HEK293T (cell line): ENCODE measurements at regions not wholly inside any gene's neighbourhood (a gene's known extent, or its start where the extent isn't known, plus 50 kb on each side); places are given as distances from the start of the nearest gene placed in this dataset.

Experiments
- CTCF ChIA-PET: fragments of 350-600 bp; formaldehyde crosslinking; extraction: SDS; loops from one replicate; lab custom pipeline; 2021; ENCODE audit warnings: antibody characterized with exemption, inconsistent platforms; lab: Yijun Ruan, JAX
- POLR2A ChIA-PET: fragments of 350-600 bp; formaldehyde crosslinking; extraction: SDS; loops from one replicate; lab custom pipeline; 2020; ENCODE audit warnings: antibody characterized with exemption, inconsistent platforms; lab: Yijun Ruan, JAX
- DNase-seq: peaks from one replicate; pipeline ENCODE4 v3.0.0; 2012; ENCODE audit warnings: mixed read lengths; ENCODE audit errors: extremely low spot score
- ARNT ChIP-seq: fragments of 450-650 bp; IDR thresholded peaks from 2 replicates; pipeline ENCODE4 v1.6.1; 2017; ENCODE audit warnings: mild to moderate bottlenecking
- BHLHE40 ChIP-seq: fragments of 450-650 bp; IDR thresholded peaks from 2 replicates; pipeline ENCODE4 v1.6.1; 2016; ENCODE audit warnings: mild to moderate bottlenecking, moderate library complexity, borderline replicate concordance
- CTBP1 ChIP-seq: fragments of 450-650 bp; IDR thresholded peaks from 2 replicates; pipeline ENCODE4 v1.6.1; 2016; ENCODE audit warnings: borderline replicate concordance
- ELF4 ChIP-seq: fragments of 450-650 bp; IDR thresholded peaks from 2 replicates; pipeline ENCODE4 v1.6.1; 2017; ENCODE audit warnings: antibody characterized with exemption
- FOXA1 ChIP-seq: fragments of 450-650 bp; IDR thresholded peaks from 2 replicates; pipeline ENCODE4 v1.6.1; 2016; ENCODE audit warnings: mild to moderate bottlenecking
- FOXK2 ChIP-seq: fragments of 450-650 bp; IDR thresholded peaks from 2 replicates; pipeline ENCODE4 v1.6.1; 2016; ENCODE audit warnings: mild to moderate bottlenecking
- FOXM1 ChIP-seq: fragments of 450-650 bp; IDR thresholded peaks from 2 replicates; pipeline ENCODE4 v1.6.1; 2017; ENCODE audit warnings: mild to moderate bottlenecking, borderline replicate concordance
- HDGF ChIP-seq: fragments of 450-650 bp; IDR thresholded peaks from 2 replicates; pipeline ENCODE4 v1.6.1; 2017; ENCODE audit warnings: antibody characterized with exemption, borderline replicate concordance
- L3MBTL2 ChIP-seq: fragments of 450-650 bp; conservative IDR thresholded peaks from 2 replicates; pipeline ENCODE4 v1.6.1; 2016; ENCODE audit warnings: mild to moderate bottlenecking
- LEF1 ChIP-seq: fragments of 450-650 bp; IDR thresholded peaks from 2 replicates; pipeline ENCODE4 v1.6.1; 2017; ENCODE audit warnings: mild to moderate bottlenecking, borderline replicate concordance
- NFRKB ChIP-seq: fragments of 450-650 bp; IDR thresholded peaks from 2 replicates; pipeline ENCODE4 v1.6.1; 2016; ENCODE audit warnings: mild to moderate bottlenecking, moderate library complexity
- PKNOX1 ChIP-seq: fragments of 450-650 bp; IDR thresholded peaks from 2 replicates; pipeline ENCODE4 v1.6.1; 2016
- SP1 ChIP-seq: fragments of 450-650 bp; IDR thresholded peaks from 2 replicates; pipeline ENCODE4 v1.6.1; 2017
- SUZ12 ChIP-seq: fragments of 450-650 bp; IDR thresholded peaks from 2 replicates; pipeline ENCODE4 v1.6.1; 2016; ENCODE audit warnings: mild to moderate bottlenecking
- TARDBP ChIP-seq: fragments of 450-650 bp; IDR thresholded peaks from 2 replicates; pipeline ENCODE4 v1.6.1; 2016
- ZNF384 ChIP-seq: fragments of 450-650 bp; IDR thresholded peaks from 2 replicates; pipeline ENCODE4 v1.6.1; 2016

GRCh38 chr6:141261672-141262060 is 871.1 kb upstream of the GJE1 start:
- ChIA-PET POLR2A (no interaction called here), CTCF (no interaction called here)
- no peak for DNase-seq
- TF ChIP-seq FOXK2: no peak
- no peak for TF ChIP-seq SP1
- no peak for TF ChIP-seq SUZ12
- no peak for TF ChIP-seq CTBP1
- no peak for TF ChIP-seq FOXA1
- no peak for TF ChIP-seq PKNOX1
- TF ChIP-seq BHLHE40: no peak
- TF ChIP-seq HDGF: no peak
- TF ChIP-seq ARNT: no peak
- TF ChIP-seq ELF4: no peak
- no peak for TF ChIP-seq FOXM1
- no peak for TF ChIP-seq TARDBP
- TF ChIP-seq L3MBTL2: no peak
- no peak for TF ChIP-seq LEF1
- TF ChIP-seq NFRKB: no peak
- TF ChIP-seq ZNF384: no peak

DNA sequence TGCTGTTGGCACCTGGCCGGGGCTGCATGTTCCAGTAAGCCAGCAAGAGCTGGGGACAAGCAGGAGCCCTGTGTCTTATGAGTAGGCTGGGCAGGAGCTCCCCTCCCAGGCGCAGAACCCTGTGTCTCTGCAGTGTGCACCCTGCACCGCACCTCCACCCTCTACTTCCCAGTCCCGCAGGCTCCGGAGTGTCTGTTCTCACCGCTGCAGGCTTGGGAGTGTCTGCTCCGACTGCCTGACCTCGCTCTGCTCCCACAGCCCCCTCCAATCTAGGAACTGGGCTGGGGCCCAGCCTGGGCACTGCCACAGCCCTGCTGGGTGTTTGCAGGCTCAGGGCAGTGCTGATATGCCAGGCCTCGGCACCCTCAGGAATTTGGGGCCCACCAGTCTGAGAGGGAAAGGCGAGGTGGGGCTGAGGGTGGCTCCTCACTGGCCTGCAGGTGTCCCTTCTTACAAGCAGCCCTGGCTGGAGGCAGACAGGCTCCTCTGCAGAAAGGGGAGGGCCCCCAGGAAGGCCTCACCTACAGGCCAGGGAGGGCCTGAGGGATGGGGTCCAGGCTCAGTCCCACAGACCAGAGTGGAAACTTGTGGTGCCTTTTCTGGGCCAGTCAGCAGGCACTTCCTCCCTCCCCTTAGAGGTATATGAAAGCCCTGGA is 871.6 kb upstream of the GJE1 start:
- ChIA-PET POLR2A (no interaction called here), CTCF (no interaction called here)
- DNase-seq: no peak
- TF ChIP-seq NFRKB: no peak
- TF ChIP-seq CTBP1: no peak
- no peak for TF ChIP-seq ELF4

- ChIA-PET POLR2A (no interaction called here), CTCF (no interaction called here)
- no peak for DNase-seq
- TF ChIP-seq SUZ12 (no peak), FOXM1 (no peak), ARNT (no peak), SP1 (no peak), FOXK2 (no peak), ELF4 (no peak)
Measured at GRCh38 chr6:141260627-141261015, 872.1 kb upstream of the GJE1 start.

GRCh38 chr6:141259807-141260206 is 872.9 kb upstream of the GJE1 start:
- POLR2A ChIA-PET: no interaction called here
- CTCF ChIA-PET: no interaction called here
- no peak for DNase-seq
- TF ChIP-seq HDGF: no peak
- no peak for TF ChIP-seq ARNT
- no peak for TF ChIP-seq FOXM1
- no peak for TF ChIP-seq LEF1
- TF ChIP-seq PKNOX1: no peak
- no peak for TF ChIP-seq SUZ12
- no peak for TF ChIP-seq FOXA1
- TF ChIP-seq SP1: no peak
- TF ChIP-seq CTBP1: no peak
- TF ChIP-seq NFRKB: no peak
- no peak for TF ChIP-seq BHLHE40
- no peak for TF ChIP-seq FOXK2
- TF ChIP-seq TARDBP: no peak
- TF ChIP-seq L3MBTL2: no peak

- no peak for TF ChIP-seq L3MBTL2
- TF ChIP-seq FOXM1: no peak
- TF ChIP-seq SUZ12: no peak
- no peak for TF ChIP-seq FOXA1
- TF ChIP-seq HDGF: no peak
- TF ChIP-seq TARDBP: no peak
- no peak for TF ChIP-seq SP1
- TF ChIP-seq BHLHE40: no peak
- TF ChIP-seq PKNOX1: no peak
- TF ChIP-seq FOXK2: no peak
- TF ChIP-seq LEF1: no peak
- no peak for TF ChIP-seq ARNT
- no peak for TF ChIP-seq NFRKB
- no peak for TF ChIP-seq ZNF384
- POLR2A ChIA-PET: no interaction called here
- CTCF ChIA-PET: no interaction called here
- DNase-seq: no peak
Measured at GRCh38 chr6:141259091-141259490, 873.6 kb upstream of the GJE1 start.

DNA sequence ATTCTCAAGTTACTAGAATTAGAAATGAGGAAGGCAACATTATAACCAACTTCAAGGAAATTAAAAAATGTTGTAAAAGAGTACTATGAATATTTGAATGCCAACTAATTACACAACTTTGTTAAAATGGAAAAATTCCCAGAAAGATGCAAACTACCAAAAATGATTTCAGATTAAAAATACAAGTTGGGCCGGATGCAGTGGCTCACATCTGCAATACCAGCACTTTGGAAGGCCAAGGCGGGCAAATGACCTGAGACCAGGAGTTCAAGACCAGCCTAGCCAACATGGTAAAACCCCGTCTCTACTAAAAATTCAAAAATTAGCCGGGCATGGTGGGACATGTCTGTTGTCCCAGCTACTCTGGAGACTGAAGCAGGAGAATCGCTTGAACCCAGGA is 874.2 kb upstream of the GJE1 start:
- CTCF ChIA-PET: no interaction called here
- TF ChIP-seq LEF1: no peak
- POLR2A ChIA-PET: no interaction called here
- no peak for DNase-seq

- ChIA-PET POLR2A (no interaction called here), CTCF (no interaction called here)
- no peak for DNase-seq
- TF ChIP-seq HDGF (no peak), BHLHE40 (no peak), SUZ12 (no peak), ARNT (no peak), SP1 (no peak), FOXM1 (no peak), ELF4 (no peak), L3MBTL2 (no peak), NFRKB (no peak), LEF1 (no peak), FOXK2 (no peak), ZNF384 (no peak), FOXA1 (no peak), PKNOX1 (no peak), TARDBP (no peak), CTBP1 (no peak)
Measured at GRCh38 chr6:141254336-141254735, 878.4 kb upstream of the GJE1 start.
